ACHN (cell line): ENCODE measurements at regions not wholly inside any gene's neighbourhood (a gene's known extent, or its start where the extent isn't known, plus 50 kb on each side); places are given as distances from the start of the nearest gene placed in this dataset.

ENCODE experiments used
- DNase-seq: peaks from one replicate; pipeline ENCODE4 v3.0.0-alpha.2; 2015
- in situ Hi-C: cut with HindIII; loops from 2 replicates; pipeline ENCODE4 v1.10.0; 2017; ENCODE audit warnings: low sequenced_read_pairs, low pct_ligation_motif_present, low pct_unique_long_range_greater_than_20kb

DNA sequence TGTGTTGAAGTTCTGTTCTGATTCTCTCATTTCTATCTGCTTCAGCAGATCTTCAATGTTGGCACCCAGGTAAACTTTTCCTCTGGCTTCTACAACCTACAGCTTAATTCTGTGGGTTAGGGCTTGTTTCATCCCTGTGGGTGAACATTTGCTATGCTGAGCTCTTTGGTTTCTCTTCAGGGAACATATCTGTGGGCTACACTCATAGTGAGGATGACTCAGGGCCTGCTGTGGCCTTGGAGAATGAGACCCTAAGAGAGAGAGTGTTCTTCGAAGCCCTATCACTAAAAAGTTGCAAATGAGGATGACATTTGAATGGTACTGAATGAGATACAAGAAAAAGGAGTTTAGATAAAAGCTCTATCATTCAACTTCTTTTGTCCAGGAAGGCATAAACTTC, 346.2 kb upstream of the CBLB start:
- in situ Hi-C loops: no loop called here
- no peak for DNase-seq

DNA sequence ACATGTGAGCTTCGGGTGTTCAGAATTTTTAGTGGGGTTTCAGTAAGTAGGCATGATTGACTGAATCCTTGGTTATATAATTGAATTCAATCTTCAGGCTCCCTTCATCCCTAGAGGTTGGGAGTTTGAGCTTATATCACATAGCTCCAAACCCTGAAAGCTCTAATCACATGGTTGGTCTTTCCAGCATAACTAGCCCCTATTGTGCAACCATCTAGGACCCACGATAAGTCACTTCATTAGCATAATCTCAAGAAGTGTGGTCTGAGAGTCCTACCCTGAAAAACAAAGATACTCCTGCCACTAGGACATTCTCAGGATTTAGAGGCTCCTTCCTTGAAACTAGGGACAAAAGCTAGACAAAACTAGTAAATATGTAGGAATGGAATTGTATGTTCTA, 348.9 kb upstream of the CBLB start:
- in situ Hi-C loops: no loop called here
- no peak for DNase-seq

DNA sequence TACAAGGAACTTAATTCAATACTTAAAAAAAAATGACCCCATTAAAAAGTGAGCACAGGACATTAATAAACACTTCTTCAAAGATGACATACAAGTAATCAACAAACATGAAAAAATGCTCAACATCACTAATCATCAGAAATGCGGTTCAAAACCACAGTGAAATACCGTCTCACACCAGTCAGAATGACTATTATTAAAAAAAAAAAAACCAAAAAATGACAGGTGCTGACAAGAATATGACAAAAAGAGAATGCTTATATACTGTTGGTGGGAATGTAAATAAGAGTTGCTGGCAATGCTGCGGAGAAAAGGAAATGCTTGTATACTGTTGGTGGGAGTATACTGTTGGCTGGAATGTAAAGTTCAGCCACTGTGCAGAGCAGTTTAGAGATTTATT, 358.3 kb upstream of the CBLB start:
- DNase-seq: no peak
- in situ Hi-C loops: no loop called here

DNA sequence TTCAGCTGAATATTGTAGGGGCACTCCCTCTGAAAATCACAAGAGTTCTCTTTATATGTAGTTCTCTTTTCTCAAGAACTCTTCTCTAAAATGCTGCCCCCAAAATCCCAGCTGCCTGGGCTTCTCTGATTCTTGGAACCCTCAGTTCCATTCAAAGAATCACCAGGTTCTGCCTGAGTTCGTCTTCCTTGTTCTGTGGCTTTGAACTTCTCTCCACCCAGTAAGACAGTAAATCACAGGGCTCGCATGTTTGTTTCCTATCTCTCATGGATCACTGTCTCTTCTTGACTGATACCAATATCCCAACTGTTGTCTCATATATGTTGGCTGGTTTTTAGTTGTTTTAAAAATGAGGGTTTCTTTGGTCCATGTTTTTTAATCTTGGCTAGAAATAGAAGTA, 359.5 kb upstream of the CBLB start:
- in situ Hi-C loops: no loop called here
- DNase-seq: no peak

DNA sequence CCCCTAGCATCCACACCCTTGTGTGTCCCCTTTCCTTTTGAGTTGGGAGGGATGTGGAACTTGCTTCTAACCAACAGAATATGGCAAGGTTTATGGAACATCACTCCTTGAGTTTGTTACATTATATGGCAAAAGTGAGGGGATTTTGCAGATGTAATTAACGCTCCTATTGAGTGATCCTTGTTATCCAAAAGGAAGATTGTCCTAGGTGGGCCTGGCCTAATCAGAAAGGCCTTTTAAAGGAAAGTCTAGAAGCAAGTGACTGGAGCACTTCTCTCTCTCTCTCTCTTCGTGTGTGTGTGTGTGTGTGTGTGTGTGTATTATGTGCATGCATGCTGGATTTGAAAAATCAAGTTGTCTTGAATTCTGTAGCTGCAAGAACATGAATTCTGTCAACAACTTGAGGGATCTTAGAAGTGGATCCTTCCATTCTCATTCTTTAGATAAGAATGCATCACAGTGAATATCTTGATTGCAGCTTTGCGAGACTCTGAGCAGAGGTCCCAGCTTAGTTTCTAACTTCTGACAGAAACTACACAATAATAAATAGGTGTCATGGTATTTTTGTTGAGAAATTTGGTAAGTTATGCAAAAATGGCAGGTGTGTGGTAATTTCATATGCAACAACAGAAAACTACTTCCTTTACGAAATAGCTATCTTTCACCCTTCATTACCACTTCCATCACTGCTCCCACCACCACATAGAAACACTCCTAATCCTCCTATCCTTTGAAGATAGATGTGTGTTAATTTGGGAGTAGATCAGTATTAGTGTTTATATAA, 360.9 kb upstream of the CBLB start:
- in situ Hi-C loops: no loop called here

DNA sequence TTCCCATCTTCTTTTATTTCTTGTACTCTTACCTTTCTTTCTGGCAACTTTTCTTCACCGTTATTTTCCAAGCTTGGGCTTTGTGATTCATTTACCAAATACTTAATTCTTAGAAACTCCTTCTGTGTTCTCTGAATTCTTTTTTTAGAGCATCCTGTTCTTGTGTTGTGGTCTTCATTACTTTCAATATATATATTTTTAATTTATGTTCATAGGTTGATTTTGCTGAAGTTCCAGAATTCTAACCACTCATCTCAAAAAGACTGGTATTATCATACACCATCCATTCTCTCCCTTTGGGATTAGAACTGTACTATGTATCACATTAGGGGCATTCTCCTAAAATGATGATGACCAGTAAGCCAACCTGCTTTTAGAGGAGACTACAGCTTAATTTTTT, 362.3 kb upstream of the CBLB start:
- in situ Hi-C loops: no loop called here
- no peak for DNase-seq

More for the DNA sequence above, 360.9 kb upstream of the CBLB start:
- no peak for DNase-seq

DNA sequence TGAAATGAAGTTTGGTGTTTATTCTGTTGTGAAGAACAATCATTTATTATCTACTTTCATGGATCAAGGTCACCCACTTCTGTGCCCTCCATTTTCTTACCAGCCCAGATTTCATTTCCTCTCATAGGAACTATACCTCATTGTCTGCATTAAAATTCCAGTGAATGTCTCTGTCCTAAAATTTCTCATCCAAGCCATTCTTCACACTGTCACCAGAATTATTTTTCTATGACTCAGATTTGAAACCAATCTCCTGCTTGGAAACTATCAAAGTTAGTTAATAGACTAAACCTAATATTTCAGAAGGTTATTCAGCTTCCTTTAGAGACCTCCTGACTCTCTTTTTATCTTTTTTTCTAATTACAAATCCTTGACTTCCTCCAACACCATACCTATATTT, 364.1 kb upstream of the CBLB start:
- in situ Hi-C loops: no loop called here
- DNase-seq: no peak

DNA sequence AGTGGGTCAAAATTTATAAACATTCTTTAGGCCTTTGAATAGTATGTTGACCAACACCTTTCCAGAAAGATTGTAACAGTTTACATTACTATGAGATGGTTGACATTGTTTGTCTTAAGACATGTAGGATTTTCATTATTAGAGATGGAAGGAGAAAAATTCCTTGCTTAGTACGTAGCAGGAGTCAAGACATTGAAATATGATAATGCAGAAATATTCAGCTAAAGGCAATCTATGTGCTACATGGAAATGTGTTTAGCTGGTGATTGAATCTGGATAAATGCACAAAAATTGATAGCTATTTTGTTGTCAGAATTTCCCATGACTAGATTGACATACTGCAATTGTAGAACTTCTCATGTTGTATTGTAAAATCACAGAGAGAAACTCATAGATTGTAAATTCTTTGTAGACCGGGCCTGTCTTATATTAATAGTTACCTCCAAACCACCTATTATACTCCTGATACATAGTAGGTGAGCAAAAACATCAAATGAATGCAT, 370.4 kb upstream of the CBLB start:
- no peak for DNase-seq
- in situ Hi-C loops: no loop called here

DNA sequence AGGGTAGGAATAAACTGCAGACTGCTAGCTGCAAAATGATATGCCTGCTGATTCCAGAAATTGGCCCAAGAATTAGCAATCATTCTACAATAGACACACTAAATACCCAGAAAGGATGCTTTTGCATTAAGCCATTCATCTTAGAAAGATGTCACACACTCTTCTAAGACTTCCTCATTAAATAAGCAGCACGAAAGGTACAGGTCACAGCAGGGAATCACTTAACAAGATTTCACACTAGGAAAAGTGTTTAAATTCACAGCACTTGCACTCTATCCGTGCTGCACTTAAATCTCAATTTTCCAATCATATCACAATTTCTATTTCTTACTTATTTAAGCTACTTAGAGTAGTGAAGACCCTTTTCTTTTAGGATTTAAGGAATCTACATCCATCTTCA, 372.8 kb upstream of the CBLB start:
- in situ Hi-C loops: no loop called here
- no peak for DNase-seq

DNA sequence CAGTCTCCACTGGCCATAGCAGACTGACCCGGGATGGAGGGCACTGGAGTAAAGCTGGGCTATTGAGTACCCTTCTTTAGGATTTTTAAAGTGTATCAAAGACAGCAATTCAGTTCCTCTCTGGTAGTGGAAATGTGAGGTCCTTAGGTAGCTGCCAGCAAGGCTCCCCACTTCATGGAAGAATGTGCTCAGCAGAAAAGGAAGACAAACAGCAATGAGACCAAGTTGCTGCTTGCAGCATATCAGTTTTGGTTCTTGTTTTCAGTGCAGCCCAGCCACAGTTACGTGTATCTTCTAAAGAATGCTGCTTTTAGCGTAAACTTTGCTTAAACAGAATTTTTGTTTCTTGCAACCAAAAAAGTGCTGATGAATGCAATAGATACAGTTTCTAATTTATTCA, 374.0 kb upstream of the CBLB start:
- in situ Hi-C loops: no loop called here
- no peak for DNase-seq

DNA sequence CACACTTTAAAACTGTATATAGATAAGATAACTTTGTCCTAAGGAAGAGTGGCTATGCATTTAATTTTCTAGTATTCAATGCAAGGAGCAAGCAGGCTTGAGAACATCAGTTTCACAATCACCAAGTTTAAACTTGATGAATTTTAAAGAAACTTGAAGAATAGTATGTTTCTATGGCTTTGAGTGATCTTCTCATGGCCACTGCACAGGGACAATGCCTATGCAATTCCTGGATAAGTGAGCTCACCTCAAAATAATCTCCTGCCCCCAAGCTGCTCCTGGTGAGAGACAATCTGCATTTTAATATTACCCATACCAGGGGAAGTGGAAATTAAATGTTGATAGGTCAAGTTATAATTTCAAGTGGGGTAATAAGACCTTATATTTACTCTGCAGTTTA, 376.6 kb upstream of the CBLB start:
- no peak for DNase-seq
- in situ Hi-C loops: no loop called here

DNA sequence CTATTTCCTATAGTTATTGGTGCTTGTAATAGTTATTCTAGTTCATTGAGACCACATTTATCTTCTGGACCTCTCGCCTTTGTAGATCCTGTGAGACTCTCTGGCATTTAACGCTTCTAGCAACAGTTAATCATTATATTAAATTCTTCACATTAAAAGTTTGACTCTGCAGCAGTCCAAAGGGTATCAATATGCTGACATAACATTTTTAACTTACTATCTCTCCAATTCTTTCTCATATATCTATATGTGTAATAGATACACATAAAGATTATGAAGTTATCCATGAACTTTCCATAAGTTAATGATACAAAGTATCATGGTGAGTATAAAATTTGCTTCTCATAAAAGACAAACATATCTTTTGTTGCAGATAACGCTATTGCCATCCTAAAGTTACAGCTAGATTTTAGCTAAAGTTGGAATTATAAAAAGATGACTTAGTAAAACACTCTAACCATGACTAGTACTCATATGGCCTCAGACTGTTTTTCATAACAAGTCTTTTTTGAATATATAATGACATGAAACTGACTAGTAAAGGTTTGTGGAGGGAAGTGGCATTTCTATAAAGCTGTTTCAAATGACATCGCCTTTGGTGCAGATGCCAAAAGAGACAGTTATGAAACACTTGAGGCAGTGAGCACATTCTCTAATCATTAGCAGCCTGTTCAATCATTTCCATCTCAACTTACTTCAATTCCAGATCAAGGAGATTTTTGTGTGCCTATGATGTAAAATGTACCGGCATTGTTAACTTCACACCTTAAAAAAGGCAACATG, 379.3 kb upstream of the CBLB start:
- DNase-seq: peak; percentile 31
- in situ Hi-C loops: no loop called here

DNA sequence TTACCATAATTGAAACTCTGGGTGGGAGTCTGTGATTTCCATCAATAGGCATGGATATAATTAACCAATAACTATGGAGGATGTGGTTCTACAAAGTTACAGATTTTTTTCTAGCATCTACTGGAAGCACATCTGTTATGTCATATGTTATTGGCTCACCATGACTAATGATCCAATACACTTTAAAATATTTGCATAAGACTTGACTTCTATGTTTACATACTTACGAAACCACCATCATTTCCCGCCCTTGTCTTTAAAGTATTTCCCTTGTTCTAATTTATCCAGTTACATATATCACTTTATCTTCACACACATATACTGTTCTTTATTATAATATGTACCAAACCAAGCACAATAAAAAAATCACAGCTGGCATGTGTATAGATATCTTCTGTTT, 380.3 kb upstream of the CBLB start:
- in situ Hi-C loops: no loop called here
- no peak for DNase-seq

DNA sequence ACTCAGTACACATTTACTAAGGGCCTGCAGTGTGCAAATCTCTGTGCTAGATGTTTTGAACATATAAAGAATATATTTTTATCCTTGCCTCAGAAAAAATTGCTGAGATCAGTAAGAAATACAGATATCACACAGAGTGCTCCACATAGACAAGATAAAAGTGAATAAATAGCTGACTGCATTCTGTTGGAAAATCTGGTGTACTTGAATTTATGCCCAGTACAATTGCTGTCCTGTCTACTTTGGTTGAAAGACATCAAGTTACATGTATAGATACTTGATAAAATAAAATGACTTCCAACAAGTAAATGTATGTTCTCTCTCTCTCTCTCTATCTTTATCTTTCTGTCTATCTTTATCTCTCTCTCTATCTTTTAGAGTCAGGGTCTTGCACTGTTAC, 381.2 kb upstream of the CBLB start:
- no peak for DNase-seq

DNA sequence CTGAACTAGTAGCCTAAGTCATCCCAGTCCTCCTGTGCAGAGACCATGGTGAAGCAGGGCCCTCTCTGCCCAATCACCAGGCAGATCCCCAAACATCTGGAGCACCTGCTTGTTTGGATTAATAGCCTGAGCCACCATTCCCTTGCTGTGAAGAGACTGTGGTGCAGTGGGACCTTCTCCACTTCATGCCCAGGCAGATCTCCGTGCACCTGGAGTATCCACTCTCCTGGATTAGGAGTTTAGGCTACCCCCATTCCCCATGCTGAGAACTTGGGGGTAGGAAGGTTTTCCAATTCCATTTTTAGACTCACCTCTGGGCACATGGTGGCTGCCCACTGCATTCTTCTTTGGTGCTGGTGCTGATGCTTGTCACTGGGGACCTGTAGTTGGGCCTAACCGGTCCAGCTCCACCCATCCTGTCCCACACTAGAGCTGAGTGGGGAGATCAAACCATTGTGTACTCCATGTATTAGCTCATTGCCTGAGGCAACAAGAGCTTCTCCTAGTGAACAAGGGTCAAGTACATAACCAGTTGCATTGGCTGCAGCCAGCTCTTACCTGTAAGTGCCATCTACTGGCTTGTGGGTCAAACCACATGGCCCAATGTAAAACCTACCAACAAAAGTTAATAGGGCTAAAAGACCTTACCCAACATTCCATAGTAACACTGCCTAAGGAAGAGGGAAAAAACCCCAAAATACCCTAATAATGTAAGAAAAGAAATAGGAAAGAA, 382.5 kb upstream of the CBLB start:
- in situ Hi-C loops: no loop called here
- DNase-seq: peak; percentile 2

More for the DNA sequence above, 381.2 kb upstream of the CBLB start:
- in situ Hi-C loops: no loop called here

DNA sequence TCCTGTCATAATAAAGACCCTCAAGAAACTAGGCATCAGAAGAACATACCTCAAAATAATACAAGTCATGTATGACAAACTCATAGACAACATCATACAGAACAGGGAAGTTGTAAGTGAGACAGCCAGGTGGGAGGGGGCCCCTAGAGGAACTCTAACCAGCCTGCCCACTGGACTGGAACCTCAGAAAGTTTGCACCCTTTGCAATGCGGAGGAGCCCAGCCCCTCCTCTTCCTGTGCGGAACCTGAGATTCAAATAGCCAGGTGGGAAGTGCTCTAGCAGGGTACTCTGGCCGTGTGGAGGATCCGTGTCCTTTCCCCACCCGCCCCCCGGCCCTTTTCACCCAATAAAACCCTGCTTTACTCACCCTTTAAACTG, 387.0 kb upstream of the CBLB start:
- no peak for DNase-seq
- in situ Hi-C loops: no loop called here

DNA sequence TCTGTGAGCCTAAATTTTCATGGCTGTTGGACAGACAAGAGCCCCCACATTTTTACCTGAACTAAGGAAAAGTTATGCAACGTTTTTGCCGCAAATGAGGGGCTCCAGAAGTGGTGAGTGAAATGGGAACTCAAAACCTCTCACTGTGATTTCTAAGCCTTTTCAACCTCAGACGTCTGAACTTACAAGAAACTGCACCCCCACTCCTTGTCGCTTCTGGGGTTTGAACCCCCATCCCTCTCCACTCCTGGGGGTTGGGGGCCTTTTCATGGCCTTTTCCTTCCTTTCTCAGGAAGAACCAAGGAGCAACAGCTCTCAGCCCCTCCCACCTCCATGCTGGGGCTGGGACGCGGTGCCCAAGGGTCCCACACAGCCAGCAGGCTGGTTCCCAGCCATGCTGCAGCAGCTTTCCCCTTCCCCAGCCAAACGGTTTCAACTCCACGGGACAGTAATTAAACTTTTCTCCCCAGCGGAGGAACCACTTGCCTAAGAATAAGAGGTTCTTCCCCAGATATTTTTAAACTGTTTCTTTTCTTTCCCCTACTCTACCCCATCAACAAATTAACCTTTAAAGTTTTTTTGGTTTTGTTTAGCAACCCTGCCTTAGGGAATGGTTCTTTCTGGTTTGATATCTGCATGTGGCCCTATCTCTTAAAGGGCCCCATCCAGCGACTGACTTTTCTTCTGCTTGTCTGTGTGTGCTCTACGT, 387.6 kb upstream of the CBLB start:
- in situ Hi-C loops: no loop called here
- no peak for DNase-seq

DNA sequence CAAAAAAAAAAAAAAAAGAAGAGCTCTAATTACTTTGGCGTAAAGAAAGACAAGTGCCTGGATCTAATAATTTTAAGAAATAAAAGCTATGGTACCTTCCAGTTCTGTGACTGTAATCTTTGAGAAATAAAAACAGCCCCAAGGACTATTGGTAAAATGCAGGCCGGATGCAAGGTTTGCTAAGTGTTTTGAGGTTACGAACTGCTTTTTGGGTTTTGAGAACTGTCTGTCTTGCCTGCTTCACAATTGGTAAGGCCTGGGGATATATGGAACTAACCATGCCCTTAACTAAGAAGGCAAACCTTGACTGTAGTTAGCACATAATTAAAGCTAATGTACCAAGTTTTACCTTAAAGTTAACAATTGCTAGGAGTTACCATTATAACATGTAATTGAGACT, 388.4 kb upstream of the CBLB start:
- no peak for DNase-seq
- in situ Hi-C loops: no loop called here

DNA sequence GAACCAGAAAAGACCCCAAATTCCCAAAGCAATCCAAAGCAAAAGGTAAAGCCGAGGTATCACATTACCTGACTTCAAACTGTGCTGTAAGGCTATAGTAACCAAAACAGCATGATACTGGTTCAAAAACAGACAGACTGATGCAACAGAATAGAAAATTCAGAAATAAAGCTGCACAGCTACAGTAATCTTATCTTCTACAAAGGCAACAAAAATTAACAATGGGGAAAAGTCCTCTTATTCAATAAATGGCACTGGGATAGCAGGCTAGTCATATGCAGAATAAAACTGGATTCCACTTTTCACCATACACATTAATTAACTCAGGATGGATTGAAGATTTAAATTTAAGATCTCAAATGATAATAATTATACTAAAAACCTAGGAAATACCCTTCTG, 392.6 kb upstream of the CBLB start:
- in situ Hi-C loops: no loop called here
- no peak for DNase-seq
